NCI-H446 (cell line): ENCODE measurements at regions not wholly inside any gene's neighbourhood (a gene's known extent, or its start where the extent isn't known, plus 50 kb on each side); places are given as distances from the start of the nearest gene placed in this dataset.

Experiments
- DNase-seq, 2 experiments: peaks; one replicate each; lab custom pipeline; 2025; lab: John Stamatoyannopoulos, UW

- no peak for DNase-seq
Measured at GRCh38 chr2:123258877-123259539, 766.1 kb upstream of the CNTNAP5 start.

DNA sequence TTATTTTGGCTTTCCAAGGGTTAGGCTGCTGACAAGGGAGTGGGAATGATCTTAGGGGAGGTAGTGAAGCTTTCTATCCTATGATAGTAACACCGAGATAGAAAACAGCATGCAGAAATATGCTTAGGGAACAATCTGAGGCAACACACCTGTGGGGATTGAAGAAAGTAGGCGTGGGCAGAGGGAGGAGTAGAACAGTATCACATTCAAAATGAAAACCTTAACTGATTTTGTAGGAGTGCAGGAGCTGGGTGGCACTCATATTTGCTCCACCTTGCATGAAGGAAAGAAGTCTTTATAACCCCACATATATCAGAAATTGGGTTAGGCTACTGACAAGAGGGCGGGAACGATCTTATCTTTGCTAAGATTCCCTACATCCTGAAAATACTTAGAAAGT, 762.2 kb upstream of the CNTNAP5 start:
- no peak for DNase-seq

GRCh38 chr2:123283431-123283830, 741.7 kb upstream of the CNTNAP5 start:
- no peak for DNase-seq

DNA sequence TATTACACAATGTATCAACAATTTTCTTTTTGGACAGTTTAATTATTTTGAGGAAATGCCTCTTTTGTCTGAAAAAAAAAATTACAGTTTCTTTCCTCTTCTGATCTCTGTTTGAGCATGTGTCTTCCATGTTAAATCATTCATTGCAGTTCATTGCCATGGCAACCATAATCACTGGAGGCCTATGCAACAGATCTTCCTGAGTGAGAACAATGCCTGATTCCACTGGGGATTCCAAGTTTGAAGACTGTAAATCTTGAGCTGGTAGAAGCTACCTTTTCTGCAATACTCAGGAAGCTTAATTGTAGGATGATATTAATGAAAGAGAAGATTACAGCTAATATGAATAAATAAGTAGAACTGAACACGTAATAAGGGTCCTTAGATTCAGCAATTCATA, 721.4 kb upstream of the CNTNAP5 start:
- no peak for DNase-seq
